ENCODE measurements at regions not wholly inside any gene's neighbourhood (a gene's known extent, or its start where the extent isn't known, plus 50 kb on each side); places are given as distances from the start of the nearest gene placed in this dataset.
"Not testable (repeated sequence)": the region's sequence is repeated elsewhere in the genome, so short reads cannot be mapped to it uniquely, and the experiment has no call there.

GRCh38 chr21:5137006-5137405 is 5384.4 kb upstream of the TPTE start:
- H3K36me3 ChIP-seq (ENCODE audit: insufficient read depth, low read length); H3K9me3 Mint-ChIP-seq; intact Hi-C loops (cut with micrococcal nuclease); H3K27me3 Mint-ChIP-seq; CTCF ChIA-PET (ENCODE audit: partially characterized antibody); POLR2A ChIA-PET (ENCODE audit: partially characterized antibody); DNase-seq; H3K4me1 ChIP-seq (ENCODE audit: insufficient read depth, low read length); H3K9me3 ChIP-seq (ENCODE audit: control insufficient read depth in 1 of 2, low read length in 2 of 2); H3K27ac Mint-ChIP-seq; H3K27me3 ChIP-seq (ENCODE audit: insufficient read depth, low read length); H3K4me3 Mint-ChIP-seq; H3K4me1 Mint-ChIP-seq; H3K27ac ChIP-seq (ENCODE audit: low read depth, low read length); H3K4me3 ChIP-seq (ENCODE audit: low read length in 2 of 2); H3K36me3 Mint-ChIP-seq: not testable (repeated sequence)

DNA sequence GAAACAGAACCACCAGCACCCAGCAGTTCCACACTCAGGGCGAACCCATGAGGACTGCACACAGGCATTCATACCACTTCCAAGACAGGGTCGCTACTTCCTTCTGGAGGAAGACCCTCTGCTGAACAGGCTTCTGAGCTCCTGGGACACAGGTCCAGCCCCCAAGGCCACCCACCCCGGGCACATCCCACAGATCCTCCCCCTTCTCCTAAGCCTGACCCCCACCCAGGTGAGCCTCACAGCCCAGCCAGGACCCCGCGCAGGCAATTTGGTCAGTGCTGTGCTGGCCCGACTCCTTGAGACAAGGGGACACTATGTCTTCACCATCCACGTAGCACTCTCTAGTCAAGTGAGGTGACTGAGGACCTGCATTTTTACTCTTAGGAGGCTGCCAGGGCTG is 5382.7 kb upstream of the TPTE start:
- H3K4me1 ChIP-seq (ENCODE audit: insufficient read depth, low read length); POLR2A ChIA-PET (ENCODE audit: partially characterized antibody); H3K4me1 Mint-ChIP-seq; H3K36me3 ChIP-seq (ENCODE audit: insufficient read depth, low read length); intact Hi-C loops (cut with micrococcal nuclease); H3K9me3 ChIP-seq (ENCODE audit: control insufficient read depth in 1 of 2, low read length in 2 of 2); H3K9me3 Mint-ChIP-seq; H3K27me3 Mint-ChIP-seq; H3K27ac ChIP-seq (ENCODE audit: low read depth, low read length); H3K4me3 ChIP-seq (ENCODE audit: low read length in 2 of 2); H3K4me3 Mint-ChIP-seq; CTCF ChIA-PET (ENCODE audit: partially characterized antibody); H3K27me3 ChIP-seq (ENCODE audit: insufficient read depth, low read length); H3K36me3 Mint-ChIP-seq: not testable (repeated sequence)
- DNase-seq: peak in 1 of 5 donors; percentile 4
- peak overlapping the region in 1 of 7 donors; percentile 52 for H3K27ac Mint-ChIP-seq

- H3K4me1 Mint-ChIP-seq; H3K4me3 ChIP-seq (ENCODE audit: low read length in 2 of 2); H3K4me1 ChIP-seq (ENCODE audit: insufficient read depth, low read length); H3K36me3 ChIP-seq (ENCODE audit: insufficient read depth, low read length); CTCF ChIA-PET (ENCODE audit: partially characterized antibody); H3K27me3 Mint-ChIP-seq; H3K9me3 Mint-ChIP-seq; H3K27ac Mint-ChIP-seq; H3K36me3 Mint-ChIP-seq; intact Hi-C loops (cut with micrococcal nuclease); H3K27ac ChIP-seq (ENCODE audit: low read depth, low read length); H3K9me3 ChIP-seq (ENCODE audit: control insufficient read depth in 1 of 2, low read length in 2 of 2); POLR2A ChIA-PET (ENCODE audit: partially characterized antibody); H3K27me3 ChIP-seq (ENCODE audit: insufficient read depth, low read length); H3K4me3 Mint-ChIP-seq; DNase-seq: not testable (repeated sequence)
Measured at GRCh38 chr21:5139528-5139927, 5381.9 kb upstream of the TPTE start.

DNA sequence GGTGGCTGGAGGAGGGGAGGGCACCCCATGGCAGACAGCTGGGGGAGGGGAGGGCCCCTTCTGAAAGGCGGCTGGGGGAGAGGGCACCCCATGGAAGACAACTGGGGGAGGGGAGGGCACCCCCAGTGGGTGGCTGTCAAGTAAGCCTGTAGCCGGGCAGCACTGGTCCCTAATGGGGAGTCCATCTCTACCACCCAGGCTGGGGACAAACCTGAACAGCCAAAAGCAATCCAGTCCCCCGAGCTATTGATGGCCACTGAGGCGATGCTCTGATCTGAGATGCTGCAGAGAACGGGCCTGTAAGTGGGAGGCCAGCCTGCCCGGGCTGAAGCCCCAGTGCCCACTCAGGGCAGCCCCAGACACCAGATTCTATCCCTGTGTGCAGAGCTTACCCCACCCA is 5378.4 kb upstream of the TPTE start:
- intact Hi-C loops (cut with micrococcal nuclease); H3K9me3 ChIP-seq (ENCODE audit: control insufficient read depth in 1 of 2, low read length in 2 of 2); H3K4me3 Mint-ChIP-seq; H3K36me3 Mint-ChIP-seq; H3K27me3 Mint-ChIP-seq; H3K27ac ChIP-seq (ENCODE audit: low read depth, low read length); H3K36me3 ChIP-seq (ENCODE audit: insufficient read depth, low read length); H3K4me1 ChIP-seq (ENCODE audit: insufficient read depth, low read length); POLR2A ChIA-PET (ENCODE audit: partially characterized antibody); H3K9me3 Mint-ChIP-seq; CTCF ChIA-PET (ENCODE audit: partially characterized antibody); H3K4me3 ChIP-seq (ENCODE audit: low read length in 2 of 2); H3K27ac Mint-ChIP-seq; H3K4me1 Mint-ChIP-seq; H3K27me3 ChIP-seq (ENCODE audit: insufficient read depth, low read length); DNase-seq: not testable (repeated sequence)

GRCh38 chr21:5144731-5145130 is 5376.7 kb upstream of the TPTE start:
- POLR2A ChIA-PET (ENCODE audit: partially characterized antibody); DNase-seq: not testable (repeated sequence)

GRCh38 chr21:5147685-5148084 is 5373.7 kb upstream of the TPTE start:
- H3K4me1 ChIP-seq (ENCODE audit: insufficient read depth, low read length); H3K27me3 ChIP-seq (ENCODE audit: insufficient read depth, low read length); H3K4me3 Mint-ChIP-seq; H3K27ac Mint-ChIP-seq; intact Hi-C loops (cut with micrococcal nuclease); H3K4me1 Mint-ChIP-seq; CTCF ChIA-PET (ENCODE audit: partially characterized antibody); H3K27me3 Mint-ChIP-seq; H3K9me3 ChIP-seq (ENCODE audit: control insufficient read depth in 1 of 2, low read length in 2 of 2); POLR2A ChIA-PET (ENCODE audit: partially characterized antibody); H3K4me3 ChIP-seq (ENCODE audit: low read length in 2 of 2); H3K36me3 ChIP-seq (ENCODE audit: insufficient read depth, low read length); H3K36me3 Mint-ChIP-seq; H3K9me3 Mint-ChIP-seq; H3K27ac ChIP-seq (ENCODE audit: low read depth, low read length): not testable (repeated sequence)
- peak in 1 of 5 donors; percentile 7 for DNase-seq

More at GRCh38 chr21:5144731-5145130, 5376.7 kb upstream of the TPTE start:
- H3K27ac ChIP-seq (ENCODE audit: low read depth, low read length); H3K27me3 Mint-ChIP-seq; H3K4me1 ChIP-seq (ENCODE audit: insufficient read depth, low read length); H3K9me3 Mint-ChIP-seq; H3K4me3 Mint-ChIP-seq; intact Hi-C loops (cut with micrococcal nuclease); H3K36me3 ChIP-seq (ENCODE audit: insufficient read depth, low read length); H3K9me3 ChIP-seq (ENCODE audit: control insufficient read depth in 1 of 2, low read length in 2 of 2); H3K27me3 ChIP-seq (ENCODE audit: insufficient read depth, low read length); H3K36me3 Mint-ChIP-seq; H3K4me3 ChIP-seq (ENCODE audit: low read length in 2 of 2); H3K27ac Mint-ChIP-seq; H3K4me1 Mint-ChIP-seq; CTCF ChIA-PET (ENCODE audit: partially characterized antibody): not testable (repeated sequence)

- POLR2A ChIA-PET (ENCODE audit: partially characterized antibody); H3K4me1 Mint-ChIP-seq; intact Hi-C loops (cut with micrococcal nuclease): not testable (repeated sequence)
Measured at GRCh38 chr21:5149222-5149621, 5372.2 kb upstream of the TPTE start.

DNA sequence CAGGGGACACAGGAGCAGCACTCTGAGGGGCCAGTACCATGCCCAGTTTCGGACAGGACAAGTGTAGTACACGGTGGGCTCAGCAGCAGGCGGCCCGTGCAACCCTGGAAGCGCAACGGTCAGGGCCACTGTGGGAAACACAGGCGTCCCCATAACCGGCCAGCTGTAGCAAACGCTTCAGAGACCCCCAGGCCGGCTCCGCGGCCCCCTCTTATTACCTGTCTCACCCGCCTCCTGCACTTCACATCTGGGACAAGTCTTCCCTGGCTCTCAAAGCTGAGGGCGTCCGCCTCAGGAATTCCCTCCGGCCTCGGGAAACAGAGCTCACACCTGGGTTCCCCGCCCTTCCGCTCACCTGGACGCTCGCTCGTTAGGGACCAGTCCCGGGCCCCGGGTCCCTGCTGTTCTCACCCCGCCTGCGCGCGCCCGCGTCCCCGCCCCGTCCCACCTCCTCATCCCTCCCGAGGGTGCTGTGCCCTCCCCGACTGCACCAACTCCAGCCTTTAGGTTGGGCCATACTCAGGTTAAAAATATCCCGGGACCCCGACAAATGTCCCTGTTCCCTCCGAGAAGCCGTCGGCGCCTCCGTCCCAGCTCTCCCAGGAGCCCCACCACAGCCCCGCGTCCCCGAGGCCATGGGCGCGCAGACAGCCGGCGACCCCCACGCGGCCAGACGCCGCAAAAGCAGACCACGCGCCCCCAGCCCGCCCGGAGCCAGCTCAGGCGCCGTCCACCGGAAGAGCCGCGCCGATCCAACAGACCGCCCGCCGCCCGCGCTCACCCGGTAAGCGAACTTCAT is 5367.3 kb upstream of the TPTE start:
- H3K9me3 Mint-ChIP-seq; H3K4me1 Mint-ChIP-seq; H3K27me3 Mint-ChIP-seq; H3K27ac ChIP-seq (ENCODE audit: low read depth, low read length); H3K4me3 Mint-ChIP-seq; POLR2A ChIA-PET (ENCODE audit: partially characterized antibody); DNase-seq; intact Hi-C loops (cut with micrococcal nuclease); H3K9me3 ChIP-seq (ENCODE audit: control insufficient read depth in 1 of 2, low read length in 2 of 2); H3K27ac Mint-ChIP-seq; H3K4me1 ChIP-seq (ENCODE audit: insufficient read depth, low read length); H3K4me3 ChIP-seq (ENCODE audit: low read length in 2 of 2); H3K36me3 ChIP-seq (ENCODE audit: insufficient read depth, low read length); CTCF ChIA-PET (ENCODE audit: partially characterized antibody); H3K36me3 Mint-ChIP-seq; H3K27me3 ChIP-seq (ENCODE audit: insufficient read depth, low read length): not testable (repeated sequence)

More at GRCh38 chr21:5149222-5149621, 5372.2 kb upstream of the TPTE start:
- H3K27ac ChIP-seq (ENCODE audit: low read depth, low read length); H3K9me3 Mint-ChIP-seq; CTCF ChIA-PET (ENCODE audit: partially characterized antibody); H3K36me3 Mint-ChIP-seq; H3K27ac Mint-ChIP-seq; H3K4me3 ChIP-seq (ENCODE audit: low read length in 2 of 2); H3K4me1 ChIP-seq (ENCODE audit: insufficient read depth, low read length); DNase-seq; H3K27me3 ChIP-seq (ENCODE audit: insufficient read depth, low read length); H3K4me3 Mint-ChIP-seq; H3K9me3 ChIP-seq (ENCODE audit: control insufficient read depth in 1 of 2, low read length in 2 of 2); H3K27me3 Mint-ChIP-seq; H3K36me3 ChIP-seq (ENCODE audit: insufficient read depth, low read length): not testable (repeated sequence)

Measured in CD4-positive, alpha-beta memory T cell (primary cell).